ENCODE measurements at regions not wholly inside any gene's neighbourhood (a gene's known extent, or its start where the extent isn't known, plus 50 kb on each side); places are given as distances from the start of the nearest gene placed in this dataset.

DNA sequence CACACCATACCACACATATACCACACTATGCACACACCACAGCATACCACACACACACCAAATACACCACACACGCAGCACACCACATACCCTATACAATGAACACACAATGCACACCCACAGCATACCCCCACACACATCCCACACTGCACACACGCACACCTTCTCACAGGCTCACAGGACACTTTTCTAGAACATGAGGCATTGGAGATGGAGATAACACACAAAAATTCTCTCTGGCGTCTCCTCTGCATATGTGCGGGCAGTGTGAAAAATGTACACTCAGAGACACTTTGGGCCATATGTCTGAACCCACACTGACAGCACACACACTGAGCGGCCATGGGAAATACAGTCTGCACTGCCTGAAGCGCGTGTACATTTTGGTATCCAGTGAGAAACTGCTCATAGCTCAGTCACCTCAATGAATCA lies 278.1 kb downstream of the GADD45G start:
- no peak for ATAC-seq (ENCODE audit: low read depth)
- DNase-seq (ENCODE audit: low spot score) = no peak
- H3K36me3 ChIP-seq (ENCODE audit: low read depth) = no peaks in the 10 kb centered on the region
- H3K27me3 ChIP-seq (ENCODE audit: insufficient read depth, poor library complexity, severe bottlenecking) = no peaks in the 10 kb centered on the region
- TF ChIP-seq, protein P1, sequence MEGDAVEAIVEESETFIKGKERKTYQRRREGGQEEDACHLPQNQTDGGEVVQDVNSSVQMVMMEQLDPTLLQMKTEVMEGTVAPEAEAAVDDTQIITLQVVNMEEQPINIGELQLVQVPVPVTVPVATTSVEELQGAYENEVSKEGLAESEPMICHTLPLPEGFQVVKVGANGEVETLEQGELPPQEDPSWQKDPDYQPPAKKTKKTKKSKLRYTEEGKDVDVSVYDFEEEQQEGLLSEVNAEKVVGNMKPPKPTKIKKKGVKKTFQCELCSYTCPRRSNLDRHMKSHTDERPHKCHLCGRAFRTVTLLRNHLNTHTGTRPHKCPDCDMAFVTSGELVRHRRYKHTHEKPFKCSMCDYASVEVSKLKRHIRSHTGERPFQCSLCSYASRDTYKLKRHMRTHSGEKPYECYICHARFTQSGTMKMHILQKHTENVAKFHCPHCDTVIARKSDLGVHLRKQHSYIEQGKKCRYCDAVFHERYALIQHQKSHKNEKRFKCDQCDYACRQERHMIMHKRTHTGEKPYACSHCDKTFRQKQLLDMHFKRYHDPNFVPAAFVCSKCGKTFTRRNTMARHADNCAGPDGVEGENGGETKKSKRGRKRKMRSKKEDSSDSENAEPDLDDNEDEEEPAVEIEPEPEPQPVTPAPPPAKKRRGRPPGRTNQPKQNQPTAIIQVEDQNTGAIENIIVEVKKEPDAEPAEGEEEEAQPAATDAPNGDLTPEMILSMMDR (IDR thresholded peaks at IDR 0.05; ENCODE audit: poor library complexity, severe bottlenecking) = no peak
- no peak overlapping the region for H3K4me3 ChIP-seq (ENCODE audit: severe bottlenecking)
- H3K4me1 ChIP-seq (ENCODE audit: insufficient read depth, poor library complexity, severe bottlenecking) = no peaks in the 10 kb centered on the region
- H3K9me3 ChIP-seq (ENCODE audit: severe bottlenecking) = no peaks in the 10 kb centered on the region
- H3K27ac ChIP-seq (ENCODE audit: poor library complexity, severe bottlenecking) = no peak overlapping the region

DNA sequence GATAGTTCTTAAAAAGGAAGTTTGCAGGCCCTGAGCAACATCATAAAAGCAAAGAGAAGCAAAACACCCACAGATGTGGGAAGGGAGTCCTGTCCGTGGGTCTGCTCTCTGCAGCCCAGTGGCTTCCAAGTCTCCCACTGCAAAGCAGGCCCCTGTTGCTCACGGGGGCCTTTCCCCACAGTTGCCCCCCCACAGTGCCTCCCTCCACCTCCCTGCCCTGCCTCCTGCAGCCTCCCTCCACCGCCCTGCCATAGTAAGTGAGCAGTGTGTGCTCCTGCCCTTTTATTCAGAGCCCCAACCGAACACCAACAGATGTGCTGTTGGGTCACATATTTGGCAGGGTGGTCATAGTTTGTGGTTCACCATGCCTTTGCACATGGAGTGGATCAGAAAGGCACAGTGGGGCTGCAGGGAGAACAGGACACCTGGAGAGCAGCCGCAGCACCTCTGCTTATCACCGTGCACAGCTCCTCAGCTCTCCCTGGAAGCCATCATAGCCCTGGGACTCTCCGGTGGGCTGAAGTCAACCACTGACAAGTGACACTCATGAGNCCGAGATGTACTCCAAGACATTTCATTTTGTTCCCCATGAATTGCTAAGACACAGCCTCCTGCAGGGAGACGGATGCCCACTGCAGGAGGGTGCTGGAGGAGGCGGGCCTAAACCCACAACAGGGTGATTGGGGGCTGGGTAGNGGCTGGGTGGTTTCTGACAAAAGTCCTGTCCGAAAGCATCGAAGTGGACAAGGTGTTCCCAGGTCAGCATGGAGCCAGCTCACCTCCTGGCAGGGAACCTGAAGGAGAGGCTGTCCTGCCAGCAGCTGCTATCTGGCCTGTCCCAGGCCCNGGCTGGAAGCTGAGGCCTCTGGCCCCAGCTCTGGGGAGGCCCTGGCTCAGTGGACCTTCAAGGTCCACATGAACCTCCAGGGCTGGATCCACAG lies 278.9 kb downstream of the GADD45G start:
- no peak for ATAC-seq (ENCODE audit: low read depth)
- Histone ChIP-seq H3K9me3 (ENCODE audit: severe bottlenecking) (no peaks in the 10 kb centered on the region), H3K4me3 (ENCODE audit: severe bottlenecking) (no peak overlapping the region), H3K27ac (ENCODE audit: poor library complexity, severe bottlenecking) (no peak overlapping the region), H3K4me1 (ENCODE audit: insufficient read depth, poor library complexity, severe bottlenecking) (no peaks in the 10 kb centered on the region), H3K36me3 (ENCODE audit: low read depth) (no peaks in the 10 kb centered on the region), H3K27me3 (ENCODE audit: insufficient read depth, poor library complexity, severe bottlenecking) (no peaks in the 10 kb centered on the region)
- no peak for DNase-seq (ENCODE audit: low spot score)
- TF ChIP-seq, protein P1 (IDR thresholded peaks at IDR 0.05; ENCODE audit: poor library complexity, severe bottlenecking) = no peak

DNA sequence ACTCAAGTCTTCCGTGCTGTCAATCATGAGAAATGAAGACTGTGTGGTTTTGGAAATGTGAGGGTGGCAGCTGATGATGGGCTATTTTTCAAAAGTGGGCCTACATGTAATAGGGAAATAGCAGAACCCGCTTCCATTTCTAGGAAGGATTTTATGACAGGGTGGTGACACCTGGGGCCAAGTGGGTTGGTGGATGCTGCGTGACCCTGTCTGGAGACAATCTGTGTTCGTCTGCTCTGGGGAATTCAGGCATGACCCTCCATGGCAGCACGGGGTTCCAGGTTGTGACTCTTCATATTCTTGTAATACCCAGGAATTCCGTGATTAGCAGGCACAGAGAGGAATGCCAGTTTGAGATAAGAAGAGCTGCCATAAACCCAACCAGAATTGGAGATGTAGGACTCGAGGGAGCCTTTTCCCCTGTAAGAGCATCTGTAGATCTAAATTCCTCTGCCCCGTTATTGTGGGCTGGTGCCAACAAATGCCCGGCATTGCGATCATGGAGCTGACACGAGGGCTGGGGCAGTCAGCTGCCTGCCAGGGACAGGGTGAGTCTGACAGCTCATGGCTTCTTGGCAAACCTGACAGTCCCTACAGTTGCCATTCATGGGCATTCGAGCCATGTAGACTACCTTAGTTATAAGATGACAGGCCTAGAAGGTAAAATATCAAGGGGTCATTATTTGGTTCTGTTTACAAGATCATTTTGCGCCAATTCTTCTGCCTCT lies 279.7 kb downstream of the GADD45G start:
- no peaks in the 10 kb centered on the region for H3K36me3 ChIP-seq (ENCODE audit: low read depth)
- ATAC-seq (ENCODE audit: low read depth) = no peak
- no peaks in the 10 kb centered on the region for H3K4me1 ChIP-seq (ENCODE audit: insufficient read depth, poor library complexity, severe bottlenecking)
- no peak overlapping the region for H3K4me3 ChIP-seq (ENCODE audit: severe bottlenecking)
- TF ChIP-seq, protein P1 (IDR thresholded peaks at IDR 0.05; ENCODE audit: poor library complexity, severe bottlenecking) = no peak
- H3K27ac ChIP-seq (ENCODE audit: poor library complexity, severe bottlenecking) = no peak overlapping the region
- H3K27me3 ChIP-seq (ENCODE audit: insufficient read depth, poor library complexity, severe bottlenecking) = no peaks in the 10 kb centered on the region
- no peaks in the 10 kb centered on the region for H3K9me3 ChIP-seq (ENCODE audit: severe bottlenecking)
- no peak for DNase-seq (ENCODE audit: low spot score)

DNA sequence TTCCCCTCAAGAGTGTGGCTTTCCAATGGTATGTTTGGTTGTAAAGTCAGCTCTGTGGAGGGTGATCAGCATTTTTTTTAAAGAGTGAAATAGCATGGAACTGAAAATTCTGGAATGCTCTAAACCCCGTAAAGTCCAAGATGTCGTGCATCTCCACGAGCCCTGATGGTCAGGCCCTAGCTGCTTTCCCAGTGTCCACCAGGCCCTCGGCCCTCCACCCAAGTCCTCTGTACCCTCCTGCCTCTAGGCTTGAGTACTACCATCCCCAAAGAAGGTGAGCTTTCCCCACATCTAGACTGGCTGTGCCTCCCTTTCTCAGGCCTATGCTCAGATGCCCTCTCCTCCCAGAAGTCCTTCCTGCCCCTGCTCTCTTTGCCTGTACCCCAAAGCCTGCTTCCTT lies 280.3 kb downstream of the GADD45G start:
- Histone ChIP-seq H3K27ac (ENCODE audit: poor library complexity, severe bottlenecking) (no peak overlapping the region), H3K36me3 (ENCODE audit: low read depth) (no peaks in the 10 kb centered on the region), H3K27me3 (ENCODE audit: insufficient read depth, poor library complexity, severe bottlenecking) (no peaks in the 10 kb centered on the region), H3K4me3 (ENCODE audit: severe bottlenecking) (no peak overlapping the region), H3K9me3 (ENCODE audit: severe bottlenecking) (no peaks in the 10 kb centered on the region), H3K4me1 (ENCODE audit: insufficient read depth, poor library complexity, severe bottlenecking) (no peaks in the 10 kb centered on the region)
- TF ChIP-seq, protein P1 (IDR thresholded peaks at IDR 0.05; ENCODE audit: poor library complexity, severe bottlenecking) = no peak
- DNase-seq (ENCODE audit: low spot score) = no peak
- ATAC-seq (ENCODE audit: low read depth) = no peak
